ENCODE measurements at regions not wholly inside any gene's neighbourhood (a gene's known extent, or its start where the extent isn't known, plus 50 kb on each side); places are given as distances from the start of the nearest gene placed in this dataset.
"Not testable (repeated sequence)": the region's sequence is repeated elsewhere in the genome, so short reads cannot be mapped to it uniquely, and the experiment has no call there.

GRCh38 chr5:92760550-92760949 lies 820.5 kb downstream of the NR2F1-AS1 start:
- DNase-seq = no peak

GRCh38 chr5:92758552-92758951 lies 822.5 kb downstream of the NR2F1-AS1 start:
- no peak for DNase-seq

- DNase-seq = no peak
Measured at GRCh38 chr5:92749943-92750342, 831.1 kb downstream of the NR2F1-AS1 start.

GRCh38 chr5:92748072-92748676 lies 832.8 kb downstream of the NR2F1-AS1 start:
- no peak for DNase-seq

- DNase-seq = no peak
Measured at GRCh38 chr5:92741906-92742305, 839.1 kb downstream of the NR2F1-AS1 start.

GRCh38 chr5:92734211-92734940 lies 846.6 kb downstream of the NR2F1-AS1 start:
- no peak for DNase-seq

GRCh38 chr5:92730486-92730885 lies 850.5 kb downstream of the NR2F1-AS1 start:
- DNase-seq = no peak

GRCh38 chr5:92729088-92729487 lies 851.9 kb downstream of the NR2F1-AS1 start:
- no peak for DNase-seq

- DNase-seq = no peak
Measured at GRCh38 chr5:92715946-92716520, 865.0 kb downstream of the NR2F1-AS1 start.

GRCh38 chr5:92713826-92714225 lies 867.2 kb downstream of the NR2F1-AS1 start:
- no peak for DNase-seq

GRCh38 chr5:92713335-92713743 lies 867.7 kb downstream of the NR2F1-AS1 start:
- no peak for DNase-seq

- no peak for DNase-seq
Measured at GRCh38 chr5:92711956-92712355, 869.1 kb downstream of the NR2F1-AS1 start.

- no peak for DNase-seq
Measured at GRCh38 chr5:92704590-92704989, 876.4 kb downstream of the NR2F1-AS1 start.

GRCh38 chr5:92703976-92704375 lies 877.0 kb downstream of the NR2F1-AS1 start:
- no peak for DNase-seq

- DNase-seq = no peak
Measured at GRCh38 chr5:92695123-92696003, 885.7 kb downstream of the NR2F1-AS1 start.

GRCh38 chr5:92694067-92694466 lies 887.0 kb downstream of the NR2F1-AS1 start:
- DNase-seq = no peak

- DNase-seq = not testable (repeated sequence)
Measured at GRCh38 chr5:92691955-92692354, 889.1 kb downstream of the NR2F1-AS1 start.

- peak in 1 of 2 experiments; percentile 5 for DNase-seq
Measured at GRCh38 chr5:92687821-92688722, 892.9 kb downstream of the NR2F1-AS1 start.

- peak in 1 of 2 experiments; percentile 9 for DNase-seq
Measured at GRCh38 chr5:92678640-92679039, 902.4 kb downstream of the NR2F1-AS1 start.

- no peak for DNase-seq
Measured at GRCh38 chr5:92676215-92677165, 904.5 kb downstream of the NR2F1-AS1 start.

GRCh38 chr5:92674321-92674720 lies 906.7 kb downstream of the NR2F1-AS1 start:
- DNase-seq = no peak
